HAP-1 (cell line): ENCODE measurements at regions not wholly inside any gene's neighbourhood (a gene's known extent, or its start where the extent isn't known, plus 50 kb on each side); places are given as distances from the start of the nearest gene placed in this dataset.
"Not testable (repeated sequence)": the region's sequence is repeated elsewhere in the genome, so short reads cannot be mapped to it uniquely, and the experiment has no call there.

Experiments used
- DNase-seq, 2 experiments: peaks; one replicate each; pipeline ENCODE4 v3.0.0-alpha.2; 2016 to 2020; ENCODE audit warnings: low spot score in 2 of 2
- H3K27me3 ChIP-seq: fragments of 250-450 bp; sonication (Bioruptor Pico); 2 replicates; pipeline ENCODE4 v1.5.1; 2020; ENCODE audit warnings: low read depth, mild to moderate bottlenecking, moderate library complexity
- H3K36me3 ChIP-seq: fragments of 250-450 bp; sonication (Bioruptor Pico); replicated peaks from 2 replicates; pipeline ENCODE4 v1.5.1; 2020; ENCODE audit warnings: mild to moderate bottlenecking
- H3K4me1 ChIP-seq: fragments of 250-450 bp; sonication (Bioruptor Pico); 2 replicates; pipeline ENCODE4 v1.5.1; 2020; ENCODE audit warnings: mild to moderate bottlenecking
- H3K4me3 ChIP-seq: fragments of 250-450 bp; sonication (Bioruptor Pico); 2 replicates; pipeline ENCODE4 v1.5.1; 2020; ENCODE audit warnings: mild to moderate bottlenecking, moderate library complexity
- H3K9me3 ChIP-seq: fragments of 250-450 bp; sonication (Bioruptor Pico); 2 replicates; pipeline ENCODE4 v1.5.1; 2020; ENCODE audit warnings: mild to moderate bottlenecking, moderate library complexity
- in situ Hi-C: fragments of 300-500 bp; cut with MboI; formaldehyde crosslinking; loops from 3 replicates; pipeline ENCODE4 v1.14.3; 2020; ENCODE audit warnings: low sequenced_read_pairs, inconsistent platforms, mixed read lengths

DNA sequence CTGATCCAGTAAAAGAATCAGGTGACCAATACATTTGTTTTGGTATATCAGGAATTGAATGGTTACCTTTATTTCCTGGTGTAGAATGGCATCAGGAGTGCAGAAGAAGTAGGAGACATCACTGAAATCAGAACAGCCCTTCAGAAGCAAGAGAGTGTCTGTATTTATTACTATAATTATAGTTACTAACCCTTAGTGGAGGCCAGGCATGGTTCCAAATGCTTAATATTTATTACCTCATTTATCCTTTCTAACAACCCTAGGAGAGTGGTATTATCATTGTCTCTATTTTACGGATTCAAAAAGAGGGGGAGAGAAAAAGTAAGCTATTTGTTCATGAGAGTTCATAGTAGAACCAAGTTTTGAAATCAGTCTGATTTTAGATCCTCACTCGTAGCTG is 1292.9 kb downstream of the PCDH9 start:
- no peak for DNase-seq
- H3K4me1 ChIP-seq, result peaks cover 12% of the 10 kb centered on the region
- in situ Hi-C loops, result no loop called here

DNA sequence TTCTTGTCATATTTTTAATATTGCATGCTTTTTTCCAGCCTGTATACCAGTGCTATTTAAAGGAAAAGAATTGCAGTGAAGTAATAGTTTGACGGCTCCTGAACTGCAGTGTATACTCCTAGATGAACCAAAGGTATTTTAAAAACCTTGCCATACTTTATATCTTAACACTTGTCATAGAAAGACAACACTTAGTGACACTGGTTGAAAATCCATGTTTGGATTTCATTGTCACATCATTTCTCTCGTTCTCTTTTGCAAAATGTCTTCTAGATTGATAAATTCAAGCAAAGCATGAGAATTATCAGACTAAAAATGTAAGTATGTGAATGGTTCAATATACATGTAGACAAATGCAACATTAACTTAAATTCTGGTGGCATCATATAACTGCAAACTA is 1293.9 kb downstream of the PCDH9 start:
- H3K4me1 ChIP-seq, result peaks cover 13% of the 10 kb centered on the region
- no peak for DNase-seq
- no peak overlapping the region for H3K4me3 ChIP-seq
- in situ Hi-C loops, result no loop called here
- no peaks in the 10 kb centered on the region for H3K27me3 ChIP-seq
- H3K36me3 ChIP-seq, result no peaks in the 10 kb centered on the region
- no peaks in the 10 kb centered on the region for H3K9me3 ChIP-seq

More for the DNA sequence above, 1292.9 kb downstream of the PCDH9 start:
- H3K9me3 ChIP-seq, result no peaks in the 10 kb centered on the region
- H3K27me3 ChIP-seq, result no peaks in the 10 kb centered on the region
- no peaks in the 10 kb centered on the region for H3K36me3 ChIP-seq
- no peak overlapping the region for H3K4me3 ChIP-seq

DNA sequence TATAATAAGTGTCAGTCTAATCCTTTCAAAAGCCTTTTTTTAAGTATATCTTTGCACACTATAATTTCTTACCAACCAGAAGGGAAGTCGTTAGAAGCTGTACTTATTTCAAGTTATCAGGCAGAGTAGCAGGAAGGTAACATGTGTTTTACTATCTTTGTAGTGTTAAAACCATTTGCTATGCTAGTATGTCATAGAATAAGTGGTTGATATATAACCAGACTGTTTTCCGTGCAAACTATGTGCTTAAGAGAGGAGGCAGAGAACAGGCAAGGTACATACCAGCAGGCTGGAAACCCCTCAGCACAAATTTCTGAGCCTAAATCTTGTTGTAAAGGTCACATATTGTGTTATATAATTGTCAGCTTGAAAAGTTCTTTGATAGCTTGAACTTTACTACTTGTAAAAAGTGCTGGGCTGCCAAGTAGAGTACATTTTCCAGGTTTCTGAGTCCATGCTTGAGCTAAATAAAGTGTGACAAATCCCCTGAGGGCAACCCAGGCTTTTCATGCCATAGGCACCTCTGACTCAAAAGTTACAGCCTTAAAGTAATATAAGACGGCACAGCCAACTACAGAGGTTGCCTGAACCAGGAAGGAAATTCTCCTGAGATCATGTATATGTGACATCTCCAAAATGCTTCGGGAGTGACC is 1297.4 kb downstream of the PCDH9 start:
- H3K4me3 ChIP-seq, result no peak overlapping the region
- H3K4me1 ChIP-seq, result peaks cover 13% of the 10 kb centered on the region
- DNase-seq, result peak; percentile 64 to 68
- in situ Hi-C loops, result no loop called here
- no peaks in the 10 kb centered on the region for H3K9me3 ChIP-seq
- no peaks in the 10 kb centered on the region for H3K27me3 ChIP-seq
- H3K36me3 ChIP-seq, result no peaks in the 10 kb centered on the region

- no peak for DNase-seq
- no peaks in the 10 kb centered on the region for H3K9me3 ChIP-seq
- in situ Hi-C loops, result no loop called here
These were observed 1298.1 kb downstream of the PCDH9 start for GRCh38 chr13:65932013-65932412.

GRCh38 chr13:65929436-65929835 is 1300.7 kb downstream of the PCDH9 start:
- no peak overlapping the region for H3K4me3 ChIP-seq
- DNase-seq, result no peak

More at GRCh38 chr13:65932013-65932412, 1298.1 kb downstream of the PCDH9 start:
- Histone ChIP-seq H3K27me3 (no peaks in the 10 kb centered on the region), H3K4me3 (no peak overlapping the region), H3K36me3 (no peaks in the 10 kb centered on the region), H3K4me1 (peaks cover 10% of the 10 kb centered on the region)

DNA sequence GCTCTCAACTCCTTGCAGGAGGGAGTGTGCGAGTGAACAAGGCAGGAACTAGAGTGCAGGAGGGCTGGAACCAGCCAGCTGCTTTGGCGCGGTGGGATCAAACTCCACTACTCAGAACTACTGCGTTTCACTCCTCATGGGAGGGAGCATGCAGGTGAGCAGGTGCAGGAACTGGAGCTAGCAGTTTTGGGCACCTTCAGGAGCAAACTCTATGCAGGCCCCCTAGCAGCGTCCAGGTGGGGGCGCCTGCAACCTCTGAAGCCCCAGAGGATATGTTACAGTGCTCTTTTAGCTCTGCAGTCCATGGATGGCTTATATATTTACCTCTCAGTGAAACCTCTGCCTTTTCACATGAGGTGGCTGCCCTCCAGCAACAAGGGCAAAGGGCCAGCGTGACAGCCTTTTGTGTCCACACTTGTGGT is 1303.4 kb downstream of the PCDH9 start:
- in situ Hi-C loops, result no loop called here
- DNase-seq, result peak in 1 of 2 experiments; percentile 32
- Histone ChIP-seq H3K27me3 (no peaks in the 10 kb centered on the region), H3K36me3 (no peaks in the 10 kb centered on the region), H3K4me3 (no peak overlapping the region), H3K4me1 (no peaks in the 10 kb centered on the region), H3K9me3 (no peaks in the 10 kb centered on the region)

More at GRCh38 chr13:65929436-65929835, 1300.7 kb downstream of the PCDH9 start:
- no peaks in the 10 kb centered on the region for H3K9me3 ChIP-seq
- H3K27me3 ChIP-seq, result no peaks in the 10 kb centered on the region
- H3K36me3 ChIP-seq, result no peaks in the 10 kb centered on the region
- in situ Hi-C loops, result no loop called here
- H3K4me1 ChIP-seq, result peaks cover 5% of the 10 kb centered on the region

- H3K4me1 ChIP-seq, H3K9me3 ChIP-seq, DNase-seq, H3K4me3 ChIP-seq, in situ Hi-C loops, H3K36me3 ChIP-seq, H3K27me3 ChIP-seq: not testable (repeated sequence)
These were observed 1307.3 kb downstream of the PCDH9 start for GRCh38 chr13:65922846-65923245.

DNA sequence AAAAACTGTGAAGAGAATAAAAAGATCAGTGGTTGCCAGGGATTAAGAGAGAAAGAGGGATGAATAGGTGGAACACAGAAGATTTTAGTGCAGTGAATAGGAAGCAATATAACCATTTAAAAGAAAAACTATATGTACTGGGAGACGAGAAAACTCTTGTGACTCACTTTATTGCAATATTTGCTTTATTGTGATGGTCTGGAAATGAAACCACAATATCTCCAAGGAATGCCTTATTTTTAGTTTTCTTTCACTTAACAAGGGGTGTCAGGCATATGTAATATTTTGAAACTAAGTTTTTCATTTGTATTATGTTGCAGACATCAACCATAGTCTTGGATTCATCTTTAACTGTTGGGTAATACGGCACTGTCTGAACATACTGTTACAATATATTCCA is 1308.2 kb downstream of the PCDH9 start:
- Histone ChIP-seq H3K9me3 (no peaks in the 10 kb centered on the region; the same call in 1 of the 2 replicates), H3K4me1 (no peaks in the 10 kb centered on the region), H3K36me3 (no peaks in the 10 kb centered on the region), H3K4me3 (no peak overlapping the region), H3K27me3 (no peaks in the 10 kb centered on the region)
- in situ Hi-C loops, result no loop called here
- no peak for DNase-seq

GRCh38 chr13:65917731-65918130 is 1312.4 kb downstream of the PCDH9 start:
- no peak overlapping the region for H3K4me3 ChIP-seq
- no peaks in the 10 kb centered on the region for H3K36me3 ChIP-seq
- H3K9me3 ChIP-seq, result no peaks in the 10 kb centered on the region; the same call in 1 of the 2 replicates
- DNase-seq, result no peak
- in situ Hi-C loops, result no loop called here
- H3K27me3 ChIP-seq, result no peaks in the 10 kb centered on the region
- H3K4me1 ChIP-seq, result no peaks in the 10 kb centered on the region

DNA sequence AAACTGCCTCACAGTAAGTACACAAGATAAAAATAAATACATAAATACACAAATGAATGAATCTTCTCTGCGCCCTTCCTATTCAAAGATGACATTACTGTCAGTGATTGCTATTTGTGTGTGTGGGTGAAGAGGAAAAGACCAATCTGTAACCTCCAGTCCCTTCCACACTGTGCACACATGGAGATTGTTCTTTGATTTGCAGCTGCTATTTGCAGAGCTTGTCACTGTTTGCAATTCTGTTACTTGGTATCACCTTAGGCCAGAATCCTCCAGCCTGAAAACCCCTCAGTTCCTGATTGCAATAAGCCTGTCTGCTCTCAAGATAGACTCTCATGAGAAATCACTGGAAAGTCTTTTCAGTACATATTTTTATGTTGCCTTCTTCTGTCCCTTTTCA is 1314.9 kb downstream of the PCDH9 start:
- in situ Hi-C loops, result no loop called here
- H3K4me3 ChIP-seq, result no peak overlapping the region
- H3K4me1 ChIP-seq, result no peaks in the 10 kb centered on the region
- H3K27me3 ChIP-seq, result no peaks in the 10 kb centered on the region
- peaks cover 2% of the 10 kb centered on the region; the same call in 1 of the 2 replicates for H3K9me3 ChIP-seq
- H3K36me3 ChIP-seq, result no peaks in the 10 kb centered on the region
- no peak for DNase-seq

DNA sequence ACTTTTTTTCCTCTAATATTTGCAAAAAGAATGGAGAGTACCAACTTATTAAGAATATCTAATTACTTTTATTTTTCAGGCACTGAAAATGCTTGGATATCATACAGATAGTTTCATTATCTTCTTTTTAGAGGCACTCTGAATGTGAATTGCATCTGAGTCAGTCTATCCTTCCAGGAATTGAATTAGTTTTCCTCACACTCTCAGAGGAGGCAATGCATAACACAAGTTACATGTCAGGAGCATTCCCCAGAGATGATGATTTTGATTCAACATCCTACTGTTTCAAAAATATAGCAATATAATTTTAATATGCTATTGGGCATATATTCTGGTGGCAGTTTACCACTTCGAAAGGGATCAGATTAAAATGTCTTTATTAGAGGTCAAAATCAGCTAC is 1315.4 kb downstream of the PCDH9 start:
- in situ Hi-C loops, result no loop called here
- no peak for DNase-seq
- H3K27me3 ChIP-seq, result no peaks in the 10 kb centered on the region
- peaks cover 2% of the 10 kb centered on the region; the same call in 1 of the 2 replicates for H3K9me3 ChIP-seq
- H3K36me3 ChIP-seq, result no peaks in the 10 kb centered on the region
- H3K4me1 ChIP-seq, result no peaks in the 10 kb centered on the region
- no peak overlapping the region for H3K4me3 ChIP-seq

DNA sequence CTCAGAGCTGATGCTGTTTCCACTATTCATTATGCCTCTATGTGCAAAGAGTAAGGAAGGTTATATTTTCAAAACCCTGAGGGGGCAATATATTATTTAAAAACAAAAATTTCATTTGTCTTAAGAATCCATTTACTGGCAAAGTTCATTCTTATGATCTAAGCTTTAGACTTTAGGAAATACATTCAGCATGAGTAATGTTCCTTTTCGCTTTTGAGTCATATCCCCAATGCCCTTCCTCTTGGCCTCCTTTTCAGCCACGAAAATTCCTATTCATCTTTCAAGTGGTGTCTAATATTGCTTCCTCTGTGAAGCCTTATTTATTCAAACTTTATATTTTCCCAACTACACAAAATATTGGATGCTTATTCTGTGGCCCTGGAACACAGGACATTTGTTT is 1317.0 kb downstream of the PCDH9 start:
- Histone ChIP-seq H3K4me1 (no peaks in the 10 kb centered on the region), H3K27me3 (no peaks in the 10 kb centered on the region), H3K9me3 (peaks cover 2% of the 10 kb centered on the region; the same call in 1 of the 2 replicates), H3K4me3 (no peak overlapping the region), H3K36me3 (no peaks in the 10 kb centered on the region)
- in situ Hi-C loops, result no loop called here
- no peak for DNase-seq

GRCh38 chr13:65912516-65912915 is 1317.6 kb downstream of the PCDH9 start:
- Histone ChIP-seq H3K4me1 (no peaks in the 10 kb centered on the region), H3K36me3 (no peaks in the 10 kb centered on the region), H3K4me3 (no peak overlapping the region), H3K27me3 (no peaks in the 10 kb centered on the region), H3K9me3 (peaks cover 2% of the 10 kb centered on the region; the same call in 1 of the 2 replicates)
- in situ Hi-C loops, result no loop called here
- no peak for DNase-seq

DNA sequence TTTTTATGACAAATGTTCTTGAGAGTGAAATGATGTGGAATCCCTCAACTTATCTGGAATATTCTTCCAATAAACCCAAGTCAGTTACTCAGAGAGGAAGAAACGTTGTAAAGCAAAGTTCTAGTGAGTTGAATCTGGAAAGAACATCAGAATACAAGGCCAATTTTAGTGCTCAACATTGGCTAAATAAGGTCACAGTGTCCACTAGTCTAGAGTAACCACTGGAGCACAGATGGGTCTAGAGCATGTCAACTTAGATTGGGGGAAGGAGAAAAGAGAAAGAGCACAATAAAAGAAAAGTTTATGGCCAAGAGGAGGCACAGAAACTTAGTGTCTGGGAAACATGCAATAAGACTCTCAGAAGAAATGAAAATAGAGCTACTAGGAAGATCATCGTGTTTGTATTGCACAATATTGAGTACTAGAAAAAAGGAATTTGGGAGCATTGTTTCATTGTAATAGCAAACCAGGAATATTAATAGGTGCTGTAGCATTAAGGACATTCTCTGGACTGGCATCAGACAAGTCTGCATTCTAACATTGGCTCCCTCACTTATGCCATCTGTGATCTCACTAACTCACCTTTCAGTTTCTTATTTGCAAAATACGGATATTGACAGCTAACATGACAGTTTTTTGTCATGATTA is 1318.5 kb downstream of the PCDH9 start:
- Histone ChIP-seq H3K9me3 (peaks cover 2% of the 10 kb centered on the region; the same call in 1 of the 2 replicates), H3K4me1 (no peaks in the 10 kb centered on the region), H3K36me3 (no peaks in the 10 kb centered on the region), H3K4me3 (no peak overlapping the region), H3K27me3 (no peaks in the 10 kb centered on the region)
- in situ Hi-C loops, result no loop called here
- no peak for DNase-seq
